ENCODE measurements at regions not wholly inside any gene's neighbourhood (a gene's known extent, or its start where the extent isn't known, plus 50 kb on each side); places are given as distances from the start of the nearest gene placed in this dataset.

- in situ Hi-C loops (cut with HindIII; ENCODE audit: low pct_unique_long_range_greater_than_20kb, low sequenced_read_pairs) = no loop called here
- H3K4me3 ChIP-seq (ENCODE audit: low read depth in 2 of 2, low read length in 2 of 2) = no peak overlapping the region
- H3K9me3 ChIP-seq (ENCODE audit: control insufficient read depth, insufficient read depth, low read depth, low read length) = no peaks in the 10 kb centered on the region
- no peak for DNase-seq (ENCODE audit: low read depth, low spot score)
- ATAC-seq = no peak
- intact Hi-C loops (cut with micrococcal nuclease; ENCODE audit: unreplicated experiment) = no loop called here
- H3K4me1 ChIP-seq (ENCODE audit: control insufficient read depth, insufficient read depth, low read length) = no peaks in the 10 kb centered on the region
- CTCF ChIA-PET = no interaction called here
- no peaks in the 10 kb centered on the region for H3K36me3 ChIP-seq (ENCODE audit: control insufficient read depth, insufficient read depth, low read length)
- TF ChIP-seq TCF7L2 (IDR thresholded peaks at IDR 0.05; ENCODE audit: low read depth, low read length) = no peak
- no peak for TF ChIP-seq REST (IDR thresholded peaks at IDR 0.05; ENCODE audit: insufficient read depth in 1 of 2, low read depth in 2 of 2, low read length in 1 of 2)
- POLR2A ChIA-PET = no interaction called here
- BruUV-seq (replicated peaks) = no TSS peak
- no peaks in the 10 kb centered on the region for H3K27me3 ChIP-seq (ENCODE audit: control insufficient read depth, insufficient read depth, low read length)
- H3K27ac ChIP-seq (ENCODE audit: low read length) = no peak overlapping the region
These were observed 162.1 kb upstream of the OGFRL1 start for GRCh38 chr6:71126506-71126905.

DNA sequence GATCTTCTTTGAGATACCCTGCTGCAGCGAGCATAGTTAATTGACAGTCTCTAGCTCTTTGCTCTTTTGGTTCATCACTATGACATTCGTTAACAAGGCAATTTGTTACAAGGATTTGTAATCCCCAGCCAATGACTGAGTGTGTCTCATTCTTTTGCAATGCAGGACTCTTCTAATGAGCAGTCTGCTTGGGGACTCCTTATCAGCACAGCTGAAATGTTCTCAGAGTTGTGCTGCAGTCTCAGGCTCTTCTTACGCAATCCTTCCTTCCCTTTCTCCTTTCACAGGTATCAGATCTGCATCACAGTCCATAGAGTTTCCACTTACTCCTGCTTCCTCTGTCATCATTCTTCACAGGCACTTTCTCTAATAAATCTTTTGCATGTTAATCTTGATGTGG, 161.2 kb upstream of the OGFRL1 start:
- no peak for DNase-seq (ENCODE audit: low read depth, low spot score)
- intact Hi-C loops (cut with micrococcal nuclease; ENCODE audit: unreplicated experiment) = no loop called here
- in situ Hi-C loops (cut with HindIII; ENCODE audit: low pct_unique_long_range_greater_than_20kb, low sequenced_read_pairs) = no loop called here
- no peak for TF ChIP-seq SIN3A (IDR thresholded peaks at IDR 0.05; ENCODE audit: borderline replicate concordance, insufficient read depth, low read depth, low read length)
- no peak for TF ChIP-seq TCF7L2 (IDR thresholded peaks at IDR 0.05; ENCODE audit: low read depth, low read length)
- no peak for TF ChIP-seq POLR2AphosphoS5 (IDR thresholded peaks at IDR 0.05; ENCODE audit: low read depth, low read length)
- TF ChIP-seq, protein P1, sequence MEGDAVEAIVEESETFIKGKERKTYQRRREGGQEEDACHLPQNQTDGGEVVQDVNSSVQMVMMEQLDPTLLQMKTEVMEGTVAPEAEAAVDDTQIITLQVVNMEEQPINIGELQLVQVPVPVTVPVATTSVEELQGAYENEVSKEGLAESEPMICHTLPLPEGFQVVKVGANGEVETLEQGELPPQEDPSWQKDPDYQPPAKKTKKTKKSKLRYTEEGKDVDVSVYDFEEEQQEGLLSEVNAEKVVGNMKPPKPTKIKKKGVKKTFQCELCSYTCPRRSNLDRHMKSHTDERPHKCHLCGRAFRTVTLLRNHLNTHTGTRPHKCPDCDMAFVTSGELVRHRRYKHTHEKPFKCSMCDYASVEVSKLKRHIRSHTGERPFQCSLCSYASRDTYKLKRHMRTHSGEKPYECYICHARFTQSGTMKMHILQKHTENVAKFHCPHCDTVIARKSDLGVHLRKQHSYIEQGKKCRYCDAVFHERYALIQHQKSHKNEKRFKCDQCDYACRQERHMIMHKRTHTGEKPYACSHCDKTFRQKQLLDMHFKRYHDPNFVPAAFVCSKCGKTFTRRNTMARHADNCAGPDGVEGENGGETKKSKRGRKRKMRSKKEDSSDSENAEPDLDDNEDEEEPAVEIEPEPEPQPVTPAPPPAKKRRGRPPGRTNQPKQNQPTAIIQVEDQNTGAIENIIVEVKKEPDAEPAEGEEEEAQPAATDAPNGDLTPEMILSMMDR (IDR thresholded peaks at IDR 0.05) = no peak
- TF ChIP-seq REST (IDR thresholded peaks at IDR 0.05; ENCODE audit: insufficient read depth in 1 of 2, low read depth in 2 of 2, low read length in 1 of 2) = no peak
- Histone ChIP-seq H3K27me3 (ENCODE audit: control insufficient read depth, insufficient read depth, low read length) (no peaks in the 10 kb centered on the region), H3K4me3 (ENCODE audit: low read depth in 2 of 2, low read length in 2 of 2) (no peak overlapping the region), H3K36me3 (ENCODE audit: control insufficient read depth, insufficient read depth, low read length) (no peaks in the 10 kb centered on the region), H3K27ac (ENCODE audit: low read length) (no peak overlapping the region), H3K9me3 (ENCODE audit: control insufficient read depth, insufficient read depth, low read depth, low read length) (no peaks in the 10 kb centered on the region), H3K4me1 (ENCODE audit: control insufficient read depth, insufficient read depth, low read length) (no peaks in the 10 kb centered on the region)
- POLR2A ChIA-PET = no interaction called here
- no peak for ATAC-seq
- CTCF ChIA-PET = no interaction called here
- BruUV-seq (replicated peaks) = no TSS peak
